Stimulated activated CD4-positive, alpha-beta T cell treated with anti-CD3 and anti-CD28 coated beads, TNF-alpha, amount 100 ng/mL, for 24 hours (primary cell): ENCODE measurements at regions not wholly inside any gene's neighbourhood (a gene's known extent, or its start where the extent isn't known, plus 50 kb on each side); places are given as distances from the start of the nearest gene placed in this dataset.

Experiments
- DNase-seq, 3 experiments: peaks; one replicate each; pipeline ENCODE4 v3.0.0-alpha.2; 2020; ENCODE audit warnings: low read depth in 3 of 3

- DNase-seq: no peak
These were observed 189.6 kb downstream of the BCOR start for GRCh38 chrX:39907964-39908661.

GRCh38 chrX:39909996-39910395 lies 187.8 kb downstream of the BCOR start:
- DNase-seq: no peak

GRCh38 chrX:39910651-39911050 lies 187.1 kb downstream of the BCOR start:
- DNase-seq: no peak

- DNase-seq: no peak
These were observed 186.4 kb downstream of the BCOR start for GRCh38 chrX:39911278-39911897.

- DNase-seq: no peak
These were observed 185.6 kb downstream of the BCOR start for GRCh38 chrX:39912126-39912525.

GRCh38 chrX:39915081-39915480 lies 182.7 kb downstream of the BCOR start:
- no peak for DNase-seq

- DNase-seq: no peak
These were observed 182.2 kb downstream of the BCOR start for GRCh38 chrX:39915596-39915995.

GRCh38 chrX:39921838-39922237 lies 175.9 kb downstream of the BCOR start:
- DNase-seq: no peak

GRCh38 chrX:39922488-39922887 lies 175.3 kb downstream of the BCOR start:
- no peak for DNase-seq

GRCh38 chrX:39922926-39923325 lies 174.8 kb downstream of the BCOR start:
- DNase-seq: no peak

GRCh38 chrX:39927380-39927779 lies 170.4 kb downstream of the BCOR start:
- no peak for DNase-seq

GRCh38 chrX:39928704-39929378 lies 168.9 kb downstream of the BCOR start:
- no peak for DNase-seq

GRCh38 chrX:39929379-39930025 lies 168.3 kb downstream of the BCOR start:
- DNase-seq: no peak

- no peak for DNase-seq
These were observed 166.8 kb downstream of the BCOR start for GRCh38 chrX:39930786-39931528.

GRCh38 chrX:39931529-39932282 lies 166.1 kb downstream of the BCOR start:
- DNase-seq: no peak

- DNase-seq: no peak
These were observed 162.2 kb downstream of the BCOR start for GRCh38 chrX:39935411-39936064.

GRCh38 chrX:39936886-39937770 lies 160.6 kb downstream of the BCOR start:
- DNase-seq: no peak

GRCh38 chrX:39938466-39938865 lies 159.3 kb downstream of the BCOR start:
- no peak for DNase-seq

GRCh38 chrX:39939678-39940077 lies 158.1 kb downstream of the BCOR start:
- DNase-seq: no peak
